ENCODE measurements at regions not wholly inside any gene's neighbourhood (a gene's known extent, or its start where the extent isn't known, plus 50 kb on each side); places are given as distances from the start of the nearest gene placed in this dataset.

GRCh38 chr2:134080386-134081089 lies 173.3 kb upstream of the MGAT5 start:
- no peak overlapping the region for H3K4me3 ChIP-seq (ENCODE audit: low read depth, low read length)
- no peak for DNase-seq (ENCODE audit: low read depth)
- no peak for TF ChIP-seq CTCF (IDR thresholded peaks at IDR 0.05; ENCODE audit: insufficient read depth, low read depth, low read length, missing control alignments)

- no peak for TF ChIP-seq CTCF (IDR thresholded peaks at IDR 0.05; ENCODE audit: insufficient read depth, low read depth, low read length, missing control alignments)
- H3K4me3 ChIP-seq (ENCODE audit: low read depth, low read length) = no peak overlapping the region
- DNase-seq (ENCODE audit: low read depth) = no peak
Measured at GRCh38 chr2:134081238-134081938, 172.5 kb upstream of the MGAT5 start.

GRCh38 chr2:134083548-134083947 lies 170.3 kb upstream of the MGAT5 start:
- no peak for TF ChIP-seq CTCF (IDR thresholded peaks at IDR 0.05; ENCODE audit: insufficient read depth, low read depth, low read length, missing control alignments)
- no peak for DNase-seq (ENCODE audit: low read depth)
- H3K4me3 ChIP-seq (ENCODE audit: low read depth, low read length) = no peak overlapping the region

- no peak for TF ChIP-seq CTCF (IDR thresholded peaks at IDR 0.05; ENCODE audit: insufficient read depth, low read depth, low read length, missing control alignments)
- DNase-seq (ENCODE audit: low read depth) = no peak
- no peak overlapping the region for H3K4me3 ChIP-seq (ENCODE audit: low read depth, low read length)
Measured at GRCh38 chr2:134086594-134087219, 167.2 kb upstream of the MGAT5 start.

GRCh38 chr2:134087371-134087921 lies 166.4 kb upstream of the MGAT5 start:
- no peak overlapping the region for H3K4me3 ChIP-seq (ENCODE audit: low read depth, low read length)
- no peak for TF ChIP-seq CTCF (IDR thresholded peaks at IDR 0.05; ENCODE audit: insufficient read depth, low read depth, low read length, missing control alignments)
- no peak for DNase-seq (ENCODE audit: low read depth)

- no peak for DNase-seq (ENCODE audit: low read depth)
- TF ChIP-seq CTCF (IDR thresholded peaks at IDR 0.05; ENCODE audit: insufficient read depth, low read depth, low read length, missing control alignments) = no peak
- H3K4me3 ChIP-seq (ENCODE audit: low read depth, low read length) = no peak overlapping the region
Measured at GRCh38 chr2:134089454-134089853, 164.4 kb upstream of the MGAT5 start.

Data from GM12865 (cell line).